CD4-positive, alpha-beta T cell treated with Interferon alpha-2 for 1 hour (primary cell): ENCODE measurements at regions not wholly inside any gene's neighbourhood (a gene's known extent, or its start where the extent isn't known, plus 50 kb on each side); places are given as distances from the start of the nearest gene placed in this dataset.
A peak's percentile ranks its signal among the peaks of the same experiment; 100 is the strongest.

ENCODE experiments used
- DNase-seq, 2 donors: peaks; one replicate each; pipeline ENCODE4 v3.0.0-alpha.2; 2020 to 2022

DNA sequence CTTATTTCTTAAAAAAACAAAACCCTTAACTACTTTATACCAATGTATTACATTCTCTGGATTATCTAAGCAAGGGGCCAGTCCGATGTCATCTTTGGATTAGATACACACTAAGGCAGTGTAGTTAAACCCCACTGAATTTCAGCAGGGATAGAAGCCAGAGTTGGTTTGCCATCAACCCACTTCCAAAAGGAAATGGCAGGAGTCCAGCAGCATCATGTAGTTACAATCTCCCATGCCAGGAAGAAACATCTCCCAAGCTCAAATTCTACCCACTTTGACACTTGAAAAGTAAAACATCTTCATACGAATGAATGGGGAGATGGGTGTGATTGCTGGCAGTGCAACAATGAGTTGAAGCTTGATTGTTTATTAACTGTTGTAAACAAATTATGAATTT lies 203.5 kb upstream of the PLXNC1 start:
- no peak for DNase-seq

DNA sequence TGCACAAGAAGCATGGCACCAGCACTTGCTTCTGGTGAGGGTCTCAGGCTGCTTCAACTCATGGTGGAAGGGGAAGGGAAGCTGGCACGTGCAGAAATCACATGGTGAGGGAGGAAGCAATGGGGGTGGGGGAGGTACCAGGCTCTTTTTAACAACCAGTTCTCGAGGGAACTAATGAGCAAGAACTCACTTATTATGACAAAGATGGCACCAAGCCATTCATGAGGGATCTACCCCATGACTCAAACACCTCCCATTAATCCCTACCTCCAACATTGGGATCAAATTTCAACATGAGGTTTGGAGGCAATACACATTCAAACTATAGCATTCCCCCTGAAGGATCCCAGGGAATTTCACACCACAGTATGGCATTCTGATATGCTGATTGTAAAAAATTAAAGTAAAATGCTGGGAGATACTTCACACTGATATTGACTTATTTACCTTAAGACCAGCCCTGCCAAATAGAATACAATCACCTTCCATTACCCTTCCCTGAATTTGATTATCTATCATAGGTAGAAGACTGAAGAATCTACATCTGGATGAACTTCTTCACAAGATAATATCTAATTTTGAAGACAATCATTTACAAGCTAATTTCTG lies 201.7 kb upstream of the PLXNC1 start:
- no peak for DNase-seq

DNA sequence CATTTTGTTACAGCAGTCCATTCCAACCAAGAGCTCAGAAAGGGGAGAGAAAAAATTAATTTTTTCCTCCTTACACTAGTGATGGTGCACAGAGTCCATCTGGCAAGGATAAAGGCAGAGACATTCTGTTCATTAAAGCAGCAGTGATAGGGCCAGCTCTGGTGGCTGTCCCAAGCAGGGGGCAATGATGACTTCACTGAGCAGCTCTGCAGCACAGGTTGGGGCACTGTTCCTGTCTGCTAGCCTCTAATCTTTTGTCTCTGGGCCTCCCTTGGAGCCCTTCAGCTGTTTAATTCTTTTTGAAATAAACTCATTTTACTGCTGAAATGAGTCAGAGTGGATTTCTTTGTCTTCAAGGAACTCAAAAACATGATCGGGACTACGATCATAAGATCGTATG lies 200.9 kb upstream of the PLXNC1 start:
- DNase-seq = no peak

DNA sequence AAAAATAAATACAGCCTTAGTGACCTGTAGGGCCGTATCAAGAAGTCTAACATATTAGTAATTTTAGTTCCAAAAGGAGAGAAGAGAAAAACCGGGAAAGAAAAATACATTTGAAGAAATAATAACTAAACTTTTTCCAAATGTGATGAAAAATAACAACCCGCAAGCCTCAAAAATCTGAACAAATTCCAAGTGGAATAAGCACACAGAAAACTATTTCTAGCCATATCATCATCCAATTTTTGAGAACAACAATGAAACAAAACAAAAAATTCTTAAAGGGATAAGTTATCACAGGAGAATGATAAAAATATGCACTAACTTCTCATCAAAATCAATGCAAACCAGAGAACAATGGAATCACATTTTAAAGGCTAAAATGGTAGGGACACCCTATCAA lies 198.1 kb upstream of the PLXNC1 start:
- DNase-seq = no peak

DNA sequence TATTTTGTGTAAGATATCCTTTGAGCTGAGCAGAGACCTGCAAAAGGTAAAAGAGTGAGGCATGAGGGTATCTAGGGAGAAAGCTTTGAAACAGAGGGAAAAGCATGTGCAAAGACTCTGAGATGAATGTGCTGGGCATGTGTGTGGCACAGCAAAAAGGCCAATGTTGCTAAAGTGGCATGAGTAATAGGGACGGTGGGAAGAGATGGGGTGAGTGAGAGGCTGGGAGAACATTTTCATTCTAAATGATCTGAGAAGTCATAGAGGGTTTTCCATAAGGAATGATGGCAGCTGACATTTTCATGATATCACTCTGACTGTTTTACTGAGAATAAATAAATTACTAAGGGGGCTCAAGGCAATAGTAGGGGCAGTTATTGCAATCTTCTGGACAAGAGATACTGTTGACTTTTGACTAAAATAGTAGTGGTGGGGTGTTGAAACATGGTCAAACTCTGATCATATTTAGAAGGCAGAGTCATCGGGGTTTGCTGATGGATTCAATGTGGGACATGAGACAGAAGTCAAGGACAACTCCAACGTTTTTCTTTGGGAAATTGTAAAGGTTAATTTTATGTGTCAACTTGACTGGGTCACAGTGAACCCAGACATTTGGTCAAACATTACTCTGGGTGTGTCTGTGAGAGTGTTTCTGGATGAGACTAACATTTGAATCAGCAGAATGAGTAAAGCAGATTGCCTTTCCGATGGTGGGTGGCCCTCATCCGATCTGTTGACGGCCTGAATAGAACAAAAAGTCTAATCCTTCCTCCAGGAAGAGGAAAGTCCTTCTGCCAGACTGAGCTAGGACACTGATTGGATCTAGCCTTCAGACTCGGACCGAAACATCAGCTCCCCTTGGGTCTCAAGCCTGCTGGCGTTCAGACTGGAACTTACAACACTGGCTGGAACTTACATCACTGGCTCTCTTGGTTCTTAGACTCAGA lies 193.9 kb upstream of the PLXNC1 start:
- DNase-seq = no peak

DNA sequence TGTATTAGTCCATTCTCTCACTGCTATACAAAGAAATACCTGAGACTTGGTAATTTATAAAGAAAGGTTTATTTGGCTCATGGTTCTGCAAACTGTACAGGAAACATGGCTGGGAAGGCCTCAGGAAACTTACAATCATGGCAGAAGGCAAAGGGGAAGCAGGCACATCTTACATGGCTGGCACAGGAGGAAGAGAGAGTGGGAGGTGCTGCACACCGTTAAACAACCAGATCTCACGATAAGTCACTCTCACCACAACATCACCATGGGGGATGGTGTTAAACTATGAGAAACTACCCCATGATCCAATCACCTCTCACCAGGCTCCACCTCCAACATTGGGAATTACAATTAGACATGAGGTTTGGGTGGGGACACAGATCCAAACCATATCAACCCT lies 191.8 kb upstream of the PLXNC1 start:
- no peak for DNase-seq

DNA sequence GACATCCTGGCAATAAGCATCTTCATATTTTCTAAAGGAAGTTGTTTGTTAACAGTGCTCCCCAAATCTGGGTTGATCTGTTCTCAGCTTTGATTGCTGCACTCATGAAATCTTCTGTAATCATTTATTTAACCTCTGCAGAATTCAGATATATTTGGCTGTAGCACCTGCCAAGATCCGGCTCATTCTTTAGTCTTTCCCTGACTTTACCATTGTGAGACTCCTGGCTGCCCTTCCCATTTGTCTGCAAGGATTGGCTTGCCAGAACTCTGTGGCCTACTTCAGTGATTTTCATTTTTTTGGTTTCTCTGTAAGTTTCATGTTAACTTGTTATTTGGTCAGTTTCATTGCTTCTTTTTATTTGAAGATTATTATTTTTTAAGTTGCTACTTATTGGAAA lies 191.2 kb upstream of the PLXNC1 start:
- no peak for DNase-seq

DNA sequence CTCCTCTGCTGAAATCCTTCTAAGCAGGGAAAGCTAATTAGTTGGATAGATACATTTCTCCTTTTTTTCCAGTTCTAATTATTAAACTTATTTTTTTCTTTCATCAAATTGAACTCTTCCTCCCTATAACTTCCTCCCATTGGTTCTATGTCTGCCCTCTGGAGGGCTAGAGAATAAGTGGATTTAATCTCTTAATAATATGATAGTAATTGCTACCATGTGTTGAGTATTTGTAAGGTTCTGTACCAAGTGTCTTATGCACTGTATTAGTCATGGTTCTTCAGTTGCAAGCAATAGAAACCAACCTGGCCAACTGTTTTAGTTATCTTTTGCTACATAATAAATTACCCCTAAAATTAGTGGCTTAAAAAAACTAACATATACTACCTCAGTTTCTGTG lies 190.5 kb upstream of the PLXNC1 start:
- DNase-seq = no peak

DNA sequence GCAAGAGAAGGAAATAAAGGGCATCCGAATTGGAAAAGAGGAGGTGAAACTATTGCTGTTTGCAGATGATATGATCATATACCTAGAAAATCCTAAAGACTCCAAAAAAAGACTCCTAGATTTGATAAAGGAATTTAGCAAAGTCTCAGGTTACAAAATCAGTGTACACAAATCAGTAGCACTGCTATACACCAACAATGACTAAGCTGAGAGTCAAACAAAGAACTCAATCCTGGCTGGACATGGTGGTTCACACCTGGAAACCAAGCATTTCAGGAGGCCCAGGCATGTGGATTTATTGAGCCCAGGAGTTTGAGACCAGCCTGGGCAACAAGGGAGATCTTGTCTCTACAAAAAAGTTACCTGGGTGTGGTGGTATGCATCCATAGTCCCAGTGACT lies 188.7 kb upstream of the PLXNC1 start:
- no peak for DNase-seq

DNA sequence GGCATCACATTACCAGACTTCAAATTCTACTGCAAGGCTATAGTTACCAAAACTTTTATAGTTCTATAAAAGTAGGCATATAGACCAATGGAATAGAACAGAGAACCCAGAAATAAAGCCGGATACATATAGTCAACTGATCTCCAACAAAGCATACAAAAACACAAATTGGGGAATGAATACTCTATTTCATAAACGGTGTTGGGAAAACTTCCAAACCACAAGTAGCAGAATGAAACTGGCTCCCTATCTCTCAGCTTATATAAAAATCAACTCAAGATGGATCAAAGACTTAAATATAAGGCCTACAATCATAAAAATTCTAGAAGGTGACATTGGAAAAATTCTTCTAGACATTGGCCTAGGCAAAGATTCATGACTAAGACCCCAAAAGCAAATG lies 187.9 kb upstream of the PLXNC1 start:
- no peak for DNase-seq

DNA sequence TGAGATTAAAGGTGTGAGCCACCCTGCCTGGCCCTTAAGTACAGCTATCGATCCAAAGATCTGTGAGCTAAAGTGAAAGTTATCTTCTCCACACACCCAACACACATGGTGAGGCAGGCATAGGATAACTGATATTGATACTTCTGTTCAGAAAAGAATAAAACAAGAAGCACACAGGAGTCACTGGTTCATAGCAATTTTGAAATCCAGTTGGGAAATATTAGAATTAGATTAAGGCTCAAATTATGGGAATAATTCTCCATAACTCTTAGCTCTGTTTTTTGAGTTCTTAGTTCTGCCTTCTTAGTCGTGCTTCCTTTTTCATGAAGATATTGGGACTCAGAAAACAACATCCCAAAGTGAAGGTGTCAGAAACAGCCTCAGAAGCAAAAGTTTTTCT lies 186.0 kb upstream of the PLXNC1 start:
- DNase-seq = no peak

DNA sequence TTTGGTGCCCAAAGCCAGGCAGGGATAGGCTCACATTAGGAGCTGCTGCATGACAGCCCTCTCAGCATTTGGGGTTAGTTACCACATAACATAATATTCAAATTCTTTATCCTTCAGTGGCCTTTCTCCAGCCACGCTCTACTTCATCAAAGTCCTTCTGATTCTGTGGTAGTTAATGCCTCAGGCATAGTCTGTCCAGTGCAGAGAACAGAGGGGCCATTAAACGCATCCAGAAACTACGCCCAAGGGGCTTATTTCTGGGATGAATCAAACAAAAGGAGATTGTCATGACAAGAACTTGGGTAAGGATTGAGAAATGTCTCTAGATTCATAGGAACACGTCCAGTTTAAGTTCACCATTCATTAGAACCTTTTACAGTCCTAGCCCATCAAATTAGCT lies 183.4 kb upstream of the PLXNC1 start:
- DNase-seq = no peak

DNA sequence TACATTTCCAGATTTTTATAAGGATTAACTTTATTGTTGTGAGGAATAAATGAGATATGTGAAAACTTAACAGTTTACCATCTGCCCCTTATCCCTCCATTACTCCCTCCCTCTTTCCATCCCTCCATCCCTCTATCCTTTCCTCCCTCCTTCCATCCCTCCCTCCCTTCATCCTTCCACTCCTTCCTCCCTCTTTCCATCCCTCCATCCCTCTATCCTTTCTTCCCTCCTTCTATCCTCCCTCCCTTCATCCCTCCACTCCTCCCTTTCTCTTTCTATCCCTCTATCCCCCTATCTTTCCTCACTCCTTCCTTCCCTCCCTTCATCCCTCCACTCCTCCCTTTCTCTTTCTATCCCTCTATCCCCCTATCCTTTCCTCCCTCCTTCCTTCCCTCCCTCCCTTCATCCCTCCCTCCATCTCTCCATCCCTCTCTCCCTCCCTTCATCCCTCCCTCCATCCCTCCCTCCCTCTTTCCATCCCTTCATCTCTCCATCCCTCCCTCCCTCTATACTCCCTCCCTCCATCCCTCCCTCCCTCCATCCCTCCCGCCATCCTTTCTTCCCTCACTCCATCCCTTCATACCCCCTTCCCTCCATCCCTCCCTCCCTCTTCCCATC lies 181.8 kb upstream of the PLXNC1 start:
- no peak for DNase-seq

DNA sequence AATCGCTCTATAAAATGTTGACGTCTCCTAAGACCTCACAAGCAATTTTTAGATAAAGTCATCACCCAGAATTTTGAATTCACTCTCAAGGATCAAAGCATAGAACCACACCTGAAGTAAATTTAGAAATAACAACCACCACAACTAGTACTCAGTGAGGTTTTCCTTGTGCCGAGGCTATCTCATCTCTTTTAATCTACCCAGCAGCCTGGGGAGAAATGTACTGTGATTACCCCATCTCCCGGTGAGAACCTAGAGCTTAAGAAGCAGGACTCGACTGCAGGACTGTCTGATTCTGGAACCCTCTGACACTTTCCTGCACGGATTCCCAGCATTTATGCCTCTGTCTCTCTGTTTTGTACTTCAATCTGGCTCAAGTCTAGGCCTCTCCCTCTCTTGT lies 180.9 kb upstream of the PLXNC1 start:
- DNase-seq = no peak

DNA sequence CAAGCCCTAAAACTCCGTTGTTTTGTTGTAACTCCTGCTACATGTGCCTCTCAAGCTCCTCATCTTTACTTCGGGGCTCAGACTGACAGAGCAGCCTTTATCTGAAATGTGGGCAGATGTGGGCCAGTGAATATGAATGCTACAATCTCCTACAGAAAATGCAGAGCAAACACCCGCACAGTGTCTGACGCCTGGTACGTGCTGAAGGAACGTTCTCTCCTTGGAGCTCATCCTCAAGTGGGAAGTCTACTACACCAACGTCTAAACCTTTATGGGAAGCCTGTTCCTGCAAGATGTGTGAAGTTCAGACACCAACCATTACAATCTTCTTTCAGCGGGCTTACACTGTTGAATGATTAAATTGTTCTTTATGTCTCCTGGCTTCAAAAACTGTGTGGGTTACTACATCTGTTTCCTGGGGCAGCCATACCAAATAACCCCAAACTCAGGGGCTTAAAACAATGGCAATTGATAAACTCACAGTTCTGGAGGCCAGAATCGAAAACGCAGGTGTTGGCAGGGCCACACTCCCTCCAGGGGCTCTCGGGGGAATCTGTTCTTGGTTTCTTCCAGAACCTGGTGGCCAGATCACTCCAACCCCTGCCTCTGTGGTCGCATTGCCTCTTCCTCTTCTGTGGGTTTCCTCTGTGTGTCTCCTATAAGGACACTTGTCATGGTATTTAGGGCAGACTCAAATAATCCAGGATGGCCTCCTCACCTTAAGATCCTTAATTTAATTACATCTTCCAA lies 179.7 kb upstream of the PLXNC1 start:
- no peak for DNase-seq

DNA sequence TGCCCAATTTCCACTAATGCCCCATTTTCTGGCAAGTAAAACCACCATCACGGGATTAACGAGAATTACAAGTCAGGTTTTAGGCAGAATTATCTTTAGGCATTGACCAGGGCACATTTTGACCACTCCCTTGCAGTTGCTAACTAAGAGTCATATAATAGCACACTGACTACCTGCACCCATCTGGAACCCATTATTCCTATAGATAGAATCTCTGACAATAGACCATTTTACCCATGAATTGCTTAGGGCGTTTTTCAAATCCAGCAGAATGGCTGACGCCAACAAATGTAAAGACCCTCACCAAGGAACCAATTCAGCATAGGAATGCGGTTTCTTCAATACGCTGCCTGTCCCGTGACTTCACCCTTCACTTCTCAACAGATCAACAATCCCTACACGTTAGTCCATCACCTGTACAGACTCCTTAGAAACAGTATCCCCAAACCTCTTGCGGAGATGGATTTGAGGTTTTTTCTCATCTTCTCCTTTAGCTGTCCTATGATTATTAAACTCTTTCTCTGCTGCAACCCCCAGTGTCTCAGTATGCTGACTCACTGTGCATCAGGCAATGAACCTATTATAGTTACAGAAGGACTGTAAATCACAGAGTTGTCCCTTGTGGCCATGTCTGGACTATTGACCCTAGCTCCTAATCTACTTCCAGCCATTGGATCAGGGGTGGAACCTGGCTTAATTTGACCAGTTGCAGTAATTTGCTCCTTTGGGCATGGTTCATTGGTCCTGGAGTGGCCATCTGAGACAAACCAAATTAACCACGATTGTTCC lies 177.3 kb upstream of the PLXNC1 start:
- no peak for DNase-seq

DNA sequence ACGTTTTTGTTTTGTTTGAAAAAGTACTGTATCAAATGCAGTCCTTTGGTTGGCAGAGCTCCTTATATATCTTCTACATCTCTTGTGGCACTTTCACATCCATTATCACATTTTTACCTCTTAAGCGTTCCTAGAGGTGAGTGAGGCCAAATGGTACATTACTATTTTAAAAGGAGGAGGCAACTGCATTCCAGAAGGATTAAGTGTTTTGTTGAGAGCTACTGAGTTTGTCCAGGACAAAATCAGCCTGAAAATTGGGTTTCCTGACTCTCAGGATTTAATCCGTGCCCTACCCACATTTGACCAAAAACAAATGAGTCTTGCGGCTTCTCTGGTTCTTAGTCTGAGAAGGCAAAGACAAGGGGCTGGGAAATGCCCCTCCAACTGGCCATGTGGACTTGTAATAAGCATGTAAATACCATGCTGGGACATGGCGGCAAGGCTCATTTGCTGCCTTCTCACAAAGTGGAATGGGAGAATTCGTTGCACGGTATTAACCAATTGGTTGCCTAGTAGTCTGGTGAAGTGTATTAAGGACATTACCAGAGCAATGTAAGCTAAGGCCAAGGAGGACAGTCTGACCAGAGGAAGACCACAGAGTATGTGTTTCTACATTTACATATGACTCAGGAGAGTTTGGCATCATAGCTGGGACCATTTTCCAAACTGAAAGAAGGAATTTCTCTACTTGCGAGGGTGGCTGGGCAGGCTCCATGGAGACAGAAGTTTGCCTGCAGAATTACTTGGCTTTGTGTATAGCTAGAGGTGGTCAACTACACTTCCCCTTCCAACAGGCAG lies 175.8 kb upstream of the PLXNC1 start:
- DNase-seq = no peak

DNA sequence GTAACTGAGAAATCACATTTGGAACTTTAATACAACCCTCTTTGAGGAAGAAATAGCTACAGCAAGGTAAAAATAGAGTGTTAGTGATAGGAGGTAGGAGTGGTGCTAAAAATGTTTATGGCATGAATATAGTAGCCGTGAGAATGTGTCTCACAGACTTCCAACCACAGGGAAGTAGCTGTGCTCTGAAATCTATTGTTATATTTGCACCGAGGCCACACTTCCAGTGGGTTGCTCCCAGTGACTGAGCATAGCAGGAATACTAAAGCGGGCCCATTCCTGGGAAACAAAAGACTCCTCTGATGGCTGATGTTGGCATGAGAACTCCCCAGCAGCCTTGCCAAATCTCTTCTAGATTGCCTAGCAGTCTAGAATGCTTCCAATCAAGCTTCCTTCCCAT lies 174.1 kb upstream of the PLXNC1 start:
- DNase-seq = no peak

DNA sequence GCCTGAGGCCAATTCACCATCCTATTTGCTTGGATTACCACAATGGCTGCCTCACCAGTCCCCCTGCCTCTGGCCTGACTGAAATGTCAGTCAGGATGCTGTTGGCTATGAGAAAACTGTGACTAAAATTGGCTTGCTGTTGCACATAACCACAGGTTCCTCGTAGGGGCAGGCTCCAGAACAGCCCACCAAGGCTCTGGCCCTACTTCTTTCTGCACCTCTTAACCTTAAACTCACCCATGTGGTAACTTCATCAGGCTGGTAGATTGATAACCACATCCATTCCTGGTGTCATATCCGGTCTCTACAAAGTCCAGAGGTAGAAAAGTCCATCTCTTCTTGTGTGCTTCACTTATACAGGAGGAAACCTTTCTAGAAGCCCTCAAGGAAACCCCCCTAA lies 172.4 kb upstream of the PLXNC1 start:
- DNase-seq = no peak

DNA sequence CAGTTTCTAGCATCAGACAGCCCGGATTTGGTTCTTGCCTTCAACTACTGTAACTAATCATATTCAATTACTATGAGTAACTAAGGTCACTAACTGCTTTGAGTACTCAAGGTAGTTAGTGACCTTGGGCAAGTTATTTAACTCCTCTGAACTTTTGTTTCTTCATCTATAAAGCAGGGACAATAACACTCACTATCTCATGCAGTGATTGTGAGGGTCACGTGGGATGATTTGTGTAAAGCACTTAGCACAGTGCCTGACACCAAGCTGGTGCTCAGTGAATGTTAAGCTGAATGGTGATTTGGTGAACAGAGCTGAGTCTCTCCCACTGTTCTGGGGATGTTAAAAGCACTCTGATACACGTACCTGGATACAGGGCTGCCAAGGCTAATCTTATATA lies 171.3 kb upstream of the PLXNC1 start:
- DNase-seq = no peak

DNA sequence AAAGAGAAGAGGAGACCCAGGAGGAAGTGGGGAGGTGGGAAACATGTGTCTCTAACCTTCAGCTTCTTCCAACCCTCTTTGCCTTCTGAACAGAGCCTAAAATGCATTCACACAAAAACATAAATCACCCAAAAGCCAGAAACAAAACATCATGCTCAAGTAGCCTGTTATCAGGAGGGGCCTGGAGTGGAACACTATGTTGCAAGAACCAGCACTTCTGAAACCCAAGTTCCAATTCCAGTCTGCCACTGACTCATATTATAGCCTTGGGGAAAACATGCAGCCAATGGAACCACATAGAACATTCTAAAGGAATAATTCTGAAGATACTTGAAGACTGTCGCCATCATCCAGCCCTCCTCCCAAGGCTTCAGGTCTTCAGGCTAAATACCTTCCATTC lies 169.8 kb upstream of the PLXNC1 start:
- DNase-seq = no peak

DNA sequence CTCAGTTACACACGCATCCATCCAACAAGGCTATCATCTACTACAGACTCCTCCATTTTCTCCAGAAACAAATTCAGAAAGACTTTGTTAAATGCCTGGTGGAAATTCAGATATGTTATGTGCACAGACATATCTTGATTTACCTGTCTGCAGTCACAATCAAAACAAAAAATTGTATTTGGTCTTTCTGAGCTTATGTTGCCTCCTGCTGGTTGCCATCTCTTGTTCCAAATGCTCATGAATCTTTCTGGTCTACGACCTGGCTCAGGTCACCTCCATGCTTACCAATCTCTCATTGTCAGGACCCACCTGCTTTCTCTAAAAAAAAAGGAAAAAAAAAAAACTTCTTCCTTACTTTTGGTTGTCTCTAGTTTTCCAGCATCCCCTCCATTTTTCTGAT lies 169.2 kb upstream of the PLXNC1 start:
- peak in 1 of 2 donors; percentile 51 for DNase-seq
